GM23338 (cell line): ENCODE measurements at regions not wholly inside any gene's neighbourhood (a gene's known extent, or its start where the extent isn't known, plus 50 kb on each side); places are given as distances from the start of the nearest gene placed in this dataset.

Experiments used
- ATAC-seq: fragments of 200-7000 bp; cut with Tn5 transposase; 3 replicates; pipeline ENCODE4 v1.9.1; 2020
- DNase-seq: peaks from one replicate; pipeline ENCODE4 v3.0.0-alpha.2; 2015; ENCODE audit warnings: low spot score
- H2AFZ ChIP-seq: fragments of 200-600 bp; sonication (generic); 2 replicates; pipeline ENCODE4 v1.8.0; 2016; ENCODE audit warnings: antibody characterized with exemption, mild to moderate bottlenecking, moderate library complexity
- H3F3A ChIP-seq: fragments of 200-600 bp; sonication (generic); replicated peaks from 2 replicates; pipeline ENCODE4 v1.8.0; 2017; ENCODE audit warnings: antibody characterized with exemption, mixed run types, low read depth
- H3K27ac ChIP-seq: fragments of 200-600 bp; sonication (generic); 2 replicates; pipeline ENCODE4 v1.6.1; 2016; ENCODE audit warnings: low read depth
- H3K27me3 ChIP-seq: fragments of 200-600 bp; sonication (generic); 2 replicates; pipeline ENCODE4 v1.8.0; 2016; ENCODE audit warnings: mild to moderate bottlenecking, mixed run types, moderate library complexity; ENCODE audit not compliant: insufficient read depth
- H3K36me3 ChIP-seq: fragments of 200-600 bp; sonication (generic); 2 replicates; pipeline ENCODE4 v1.8.0; 2016; ENCODE audit warnings: mild to moderate bottlenecking; ENCODE audit not compliant: insufficient read depth
- H3K4me1 ChIP-seq: fragments of 200-600 bp; sonication (generic); 2 replicates; pipeline ENCODE4 v1.8.0; 2016; ENCODE audit warnings: mild to moderate bottlenecking, moderate library complexity; ENCODE audit not compliant: insufficient read depth
- H3K4me2 ChIP-seq: fragments of 200-600 bp; sonication (generic); 2 replicates; pipeline ENCODE4 v1.7.1; 2017; ENCODE audit warnings: mixed run types
- H3K4me3 ChIP-seq: fragments of 200-600 bp; sonication (generic); 2 replicates; pipeline ENCODE4 v1.6.1; 2016; ENCODE audit warnings: mixed run types
- H3K79me2 ChIP-seq: fragments of 200-600 bp; sonication (generic); replicated peaks from 2 replicates; pipeline ENCODE4 v1.8.0; 2017; ENCODE audit warnings: mild to moderate bottlenecking; ENCODE audit not compliant: insufficient read depth
- H3K9me2 ChIP-seq: fragments of 200-600 bp; sonication (generic); 2 replicates; pipeline ENCODE4 v1.8.0; 2017; ENCODE audit not compliant: insufficient read depth
- H4K20me1 ChIP-seq: fragments of 200-600 bp; sonication (generic); replicated peaks from 2 replicates; pipeline ENCODE4 v1.8.0; 2017; ENCODE audit warnings: mild to moderate bottlenecking; ENCODE audit not compliant: insufficient read depth
- H3K27ac Mint-ChIP-seq: 2 replicates; pipeline ENCODE4 v1.8.0; 2020; ENCODE audit warnings: inconsistent platforms, mild to moderate bottlenecking, moderate library complexity, mixed read lengths
- H3K27me3 Mint-ChIP-seq: 3 replicates; pipeline ENCODE4 v1.8.0; 2022; ENCODE audit warnings: low read depth, mild to moderate bottlenecking, moderate library complexity, mixed read lengths, inconsistent platforms; ENCODE audit not compliant: insufficient read depth, poor library complexity
- H3K36me3 Mint-ChIP-seq: 3 replicates; pipeline ENCODE4 v1.8.0; 2021; ENCODE audit warnings: low read depth, mild to moderate bottlenecking, inconsistent platforms, moderate library complexity, mixed read lengths
- H3K4me1 Mint-ChIP-seq: 3 replicates; pipeline ENCODE4 v1.8.0; 2020; ENCODE audit warnings: mild to moderate bottlenecking, inconsistent platforms, mixed read lengths
- H3K4me3 Mint-ChIP-seq: 3 replicates; pipeline ENCODE4 v1.8.0; 2021; ENCODE audit warnings: moderate library complexity, mild to moderate bottlenecking, inconsistent platforms, mixed read lengths
- H3K9me3 Mint-ChIP-seq: 3 replicates; pipeline ENCODE4 v1.8.0; 2020; ENCODE audit warnings: moderate library complexity, mild to moderate bottlenecking, inconsistent platforms, mixed read lengths
- CREB1 ChIP-seq: fragments of 250-450 bp; sonication (Bioruptor Pico); IDR thresholded peaks from 2 replicates; pipeline ENCODE4 v1.5.0; 2020; ENCODE audit warnings: low read depth, mild to moderate bottlenecking, moderate library complexity
- EZH2 ChIP-seq: fragments of 200-600 bp; sonication (generic); IDR thresholded peaks from one replicate; pipeline ENCODE4 v1.8.0; 2017; ENCODE audit warnings: antibody characterized with exemption, mild to moderate bottlenecking, low read depth; ENCODE audit not compliant: unreplicated experiment
- EZH2phosphoT487 ChIP-seq: fragments of 200-600 bp; sonication (generic); IDR thresholded peaks from one replicate; pipeline ENCODE4 v1.8.1; 2018; ENCODE audit warnings: antibody characterized with exemption; ENCODE audit not compliant: unreplicated experiment
- JUNB ChIP-seq: IDR thresholded peaks from one replicate; pipeline ENCODE4 v1.6.1; 2016; ENCODE audit warnings: antibody characterized with exemption; ENCODE audit not compliant: unreplicated experiment
- NANOG ChIP-seq: IDR thresholded peaks from 2 replicates; pipeline ENCODE4 v1.6.1; 2016; ENCODE audit warnings: antibody characterized with exemption, borderline replicate concordance
- POLR2AphosphoS5 ChIP-seq: IDR thresholded peaks from 2 replicates; pipeline ENCODE4 v1.6.1; 2016; ENCODE audit warnings: antibody characterized with exemption, low read depth
- STAT1 ChIP-seq: IDR thresholded peaks from one replicate; pipeline ENCODE4 v1.6.1; 2016; ENCODE audit warnings: antibody characterized with exemption; ENCODE audit not compliant: unreplicated experiment
- ZNF114 ChIP-seq: fragments of 250-450 bp; sonication (Bioruptor Pico); IDR thresholded peaks from 2 replicates; pipeline ENCODE4 v1.5.0; 2020; ENCODE audit warnings: mild to moderate bottlenecking, moderate library complexity
- ZNF331 ChIP-seq: fragments of 250-450 bp; sonication (Bioruptor Pico); IDR thresholded peaks from 2 replicates; pipeline ENCODE4 v1.5.0; 2020; ENCODE audit warnings: low read depth, mild to moderate bottlenecking, moderate library complexity
- TF ChIP-seq, protein P1 (sequence below): fragments of 250-450 bp; sonication (Bioruptor Pico); IDR thresholded peaks from 2 replicates; pipeline ENCODE4 v1.5.0; 2020; ENCODE audit warnings: mild to moderate bottlenecking, moderate library complexity
- TF ChIP-seq, protein P2 (sequence below), 2 experiments: fragments of 200-600 bp in 1 of 2; sonication (generic) in 1 of 2; conservative IDR thresholded peaks; 2 replicates each; pipeline versions ENCODE4 v1.5.1 to v1.6.1; 2016 to 2017; ENCODE audit warnings: antibody characterized with exemption in 2 of 2, low read depth in 2 of 2, mild to moderate bottlenecking in 2 of 2, moderate library complexity in 1 of 2
- TF ChIP-seq, protein P3 (sequence below): IDR thresholded peaks from 2 replicates; pipeline ENCODE4 v1.6.1; 2016; ENCODE audit warnings: antibody characterized with exemption
- TF ChIP-seq, protein P4 (sequence below): IDR thresholded peaks from one replicate; pipeline ENCODE4 v1.6.1; 2018; ENCODE audit warnings: antibody characterized with exemption; ENCODE audit not compliant: unreplicated experiment

DNA sequence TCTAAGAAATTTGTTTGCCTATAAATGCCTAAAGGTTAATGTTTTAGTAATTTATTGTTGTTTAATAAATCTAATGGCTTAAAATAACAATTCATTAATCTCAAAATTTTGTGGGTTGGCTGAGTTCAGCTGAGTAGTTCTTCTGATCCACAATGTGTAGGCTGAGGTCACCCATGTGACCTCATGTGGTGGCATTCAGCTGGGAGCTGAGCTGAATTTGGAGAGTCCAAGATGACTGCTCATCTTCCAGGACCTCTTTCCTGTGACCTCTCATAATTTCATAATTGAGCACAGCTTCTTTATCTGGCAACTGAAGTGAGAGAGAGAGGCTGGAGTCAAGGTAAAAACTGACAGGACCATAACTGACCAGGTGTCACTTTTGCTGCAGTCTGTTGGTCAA is 132.4 kb downstream of the TXNL1 start:
- Mint-ChIP-seq H3K4me3 (no peak overlapping the region), H3K27ac (no peak overlapping the region), H3K36me3 (no peaks in the 10 kb centered on the region), H3K9me3 (no peaks in the 10 kb centered on the region), H3K27me3 (no peaks in the 10 kb centered on the region), H3K4me1 (peaks cover 19% of the 10 kb centered on the region; the same call in 2 of the 3 replicates)
- Histone ChIP-seq H4K20me1 (no peaks in the 10 kb centered on the region), H3K4me3 (no peak overlapping the region), H3K79me2 (no peaks in the 10 kb centered on the region), H3K4me2 (no peak overlapping the region), H3K36me3 (no peaks in the 10 kb centered on the region), H3K4me1 (peaks cover 14% of the 10 kb centered on the region; the same call in 1 of the 2 replicates), H3K27me3 (no peaks in the 10 kb centered on the region), H3K9me2 (no peaks in the 10 kb centered on the region; the same call in 1 of the 2 replicates), H3K27ac (no peak overlapping the region), H3F3A (no peaks in the 10 kb centered on the region), H2AFZ (peak overlapping the region; percentile 38; the same call in 1 of the 2 replicates)
- DNase-seq (no peak), ATAC-seq (no peak)
- TF ChIP-seq, protein P1, sequence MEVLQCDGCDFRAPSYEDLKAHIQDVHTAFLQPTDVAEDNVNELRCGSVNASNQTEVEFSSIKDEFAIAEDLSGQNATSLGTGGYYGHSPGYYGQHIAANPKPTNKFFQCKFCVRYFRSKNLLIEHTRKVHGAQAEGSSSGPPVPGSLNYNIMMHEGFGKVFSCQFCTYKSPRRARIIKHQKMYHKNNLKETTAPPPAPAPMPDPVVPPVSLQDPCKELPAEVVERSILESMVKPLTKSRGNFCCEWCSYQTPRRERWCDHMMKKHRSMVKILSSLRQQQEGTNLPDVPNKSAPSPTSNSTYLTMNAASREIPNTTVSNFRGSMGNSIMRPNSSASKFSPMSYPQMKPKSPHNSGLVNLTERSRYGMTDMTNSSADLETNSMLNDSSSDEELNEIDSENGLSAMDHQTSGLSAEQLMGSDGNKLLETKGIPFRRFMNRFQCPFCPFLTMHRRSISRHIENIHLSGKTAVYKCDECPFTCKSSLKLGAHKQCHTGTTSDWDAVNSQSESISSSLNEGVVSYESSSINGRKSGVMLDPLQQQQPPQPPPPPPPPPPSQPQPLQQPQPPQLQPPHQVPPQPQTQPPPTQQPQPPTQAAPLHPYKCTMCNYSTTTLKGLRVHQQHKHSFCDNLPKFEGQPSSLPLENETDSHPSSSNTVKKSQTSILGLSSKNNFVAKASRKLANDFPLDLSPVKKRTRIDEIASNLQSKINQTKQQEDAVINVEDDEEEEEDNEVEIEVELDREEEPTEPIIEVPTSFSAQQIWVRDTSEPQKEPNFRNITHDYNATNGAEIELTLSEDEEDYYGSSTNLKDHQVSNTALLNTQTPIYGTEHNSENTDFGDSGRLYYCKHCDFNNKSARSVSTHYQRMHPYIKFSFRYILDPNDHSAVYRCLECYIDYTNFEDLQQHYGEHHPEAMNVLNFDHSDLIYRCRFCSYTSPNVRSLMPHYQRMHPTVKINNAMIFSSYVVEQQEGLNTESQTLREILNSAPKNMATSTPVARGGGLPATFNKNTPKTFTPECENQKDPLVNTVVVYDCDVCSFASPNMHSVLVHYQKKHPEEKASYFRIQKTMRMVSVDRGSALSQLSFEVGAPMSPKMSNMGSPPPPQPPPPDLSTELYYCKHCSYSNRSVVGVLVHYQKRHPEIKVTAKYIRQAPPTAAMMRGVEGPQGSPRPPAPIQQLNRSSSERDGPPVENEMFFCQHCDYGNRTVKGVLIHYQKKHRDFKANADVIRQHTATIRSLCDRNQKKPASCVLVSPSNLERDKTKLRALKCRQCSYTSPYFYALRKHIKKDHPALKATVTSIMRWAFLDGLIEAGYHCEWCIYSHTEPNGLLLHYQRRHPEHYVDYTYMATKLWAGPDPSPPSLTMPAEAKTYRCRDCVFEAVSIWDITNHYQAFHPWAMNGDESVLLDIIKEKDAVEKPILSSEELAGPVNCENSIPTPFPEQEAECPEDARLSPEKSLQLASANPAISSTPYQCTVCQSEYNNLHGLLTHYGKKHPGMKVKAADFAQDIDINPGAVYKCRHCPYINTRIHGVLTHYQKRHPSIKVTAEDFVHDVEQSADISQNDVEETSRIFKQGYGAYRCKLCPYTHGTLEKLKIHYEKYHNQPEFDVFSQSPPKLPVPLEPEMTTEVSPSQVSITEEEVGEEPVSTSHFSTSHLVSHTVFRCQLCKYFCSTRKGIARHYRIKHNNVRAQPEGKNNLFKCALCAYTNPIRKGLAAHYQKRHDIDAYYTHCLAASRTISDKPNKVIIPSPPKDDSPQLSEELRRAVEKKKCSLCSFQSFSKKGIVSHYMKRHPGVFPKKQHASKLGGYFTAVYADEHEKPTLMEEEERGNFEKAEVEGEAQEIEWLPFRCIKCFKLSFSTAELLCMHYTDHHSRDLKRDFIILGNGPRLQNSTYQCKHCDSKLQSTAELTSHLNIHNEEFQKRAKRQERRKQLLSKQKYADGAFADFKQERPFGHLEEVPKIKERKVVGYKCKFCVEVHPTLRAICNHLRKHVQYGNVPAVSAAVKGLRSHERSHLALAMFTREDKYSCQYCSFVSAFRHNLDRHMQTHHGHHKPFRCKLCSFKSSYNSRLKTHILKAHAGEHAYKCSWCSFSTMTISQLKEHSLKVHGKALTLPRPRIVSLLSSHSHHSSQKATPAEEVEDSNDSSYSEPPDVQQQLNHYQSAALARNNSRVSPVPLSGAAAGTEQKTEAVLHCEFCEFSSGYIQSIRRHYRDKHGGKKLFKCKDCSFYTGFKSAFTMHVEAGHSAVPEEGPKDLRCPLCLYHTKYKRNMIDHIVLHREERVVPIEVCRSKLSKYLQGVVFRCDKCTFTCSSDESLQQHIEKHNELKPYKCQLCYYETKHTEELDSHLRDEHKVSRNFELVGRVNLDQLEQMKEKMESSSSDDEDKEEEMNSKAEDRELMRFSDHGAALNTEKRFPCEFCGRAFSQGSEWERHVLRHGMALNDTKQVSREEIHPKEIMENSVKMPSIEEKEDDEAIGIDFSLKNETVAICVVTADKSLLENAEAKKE (CRISPR knock-in tag), result no peak
- TF ChIP-seq ZNF114 (CRISPR knock-in tag), result no peak
- no peak for TF ChIP-seq NANOG
- TF ChIP-seq, protein P2, sequence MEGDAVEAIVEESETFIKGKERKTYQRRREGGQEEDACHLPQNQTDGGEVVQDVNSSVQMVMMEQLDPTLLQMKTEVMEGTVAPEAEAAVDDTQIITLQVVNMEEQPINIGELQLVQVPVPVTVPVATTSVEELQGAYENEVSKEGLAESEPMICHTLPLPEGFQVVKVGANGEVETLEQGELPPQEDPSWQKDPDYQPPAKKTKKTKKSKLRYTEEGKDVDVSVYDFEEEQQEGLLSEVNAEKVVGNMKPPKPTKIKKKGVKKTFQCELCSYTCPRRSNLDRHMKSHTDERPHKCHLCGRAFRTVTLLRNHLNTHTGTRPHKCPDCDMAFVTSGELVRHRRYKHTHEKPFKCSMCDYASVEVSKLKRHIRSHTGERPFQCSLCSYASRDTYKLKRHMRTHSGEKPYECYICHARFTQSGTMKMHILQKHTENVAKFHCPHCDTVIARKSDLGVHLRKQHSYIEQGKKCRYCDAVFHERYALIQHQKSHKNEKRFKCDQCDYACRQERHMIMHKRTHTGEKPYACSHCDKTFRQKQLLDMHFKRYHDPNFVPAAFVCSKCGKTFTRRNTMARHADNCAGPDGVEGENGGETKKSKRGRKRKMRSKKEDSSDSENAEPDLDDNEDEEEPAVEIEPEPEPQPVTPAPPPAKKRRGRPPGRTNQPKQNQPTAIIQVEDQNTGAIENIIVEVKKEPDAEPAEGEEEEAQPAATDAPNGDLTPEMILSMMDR (conservative IDR thresholded peaks at IDR 0.05; ENCODE audit: low read depth in 2 of 2), result no peak
- TF ChIP-seq ZNF331 (CRISPR knock-in tag), result no peak
- TF ChIP-seq, protein P3, sequence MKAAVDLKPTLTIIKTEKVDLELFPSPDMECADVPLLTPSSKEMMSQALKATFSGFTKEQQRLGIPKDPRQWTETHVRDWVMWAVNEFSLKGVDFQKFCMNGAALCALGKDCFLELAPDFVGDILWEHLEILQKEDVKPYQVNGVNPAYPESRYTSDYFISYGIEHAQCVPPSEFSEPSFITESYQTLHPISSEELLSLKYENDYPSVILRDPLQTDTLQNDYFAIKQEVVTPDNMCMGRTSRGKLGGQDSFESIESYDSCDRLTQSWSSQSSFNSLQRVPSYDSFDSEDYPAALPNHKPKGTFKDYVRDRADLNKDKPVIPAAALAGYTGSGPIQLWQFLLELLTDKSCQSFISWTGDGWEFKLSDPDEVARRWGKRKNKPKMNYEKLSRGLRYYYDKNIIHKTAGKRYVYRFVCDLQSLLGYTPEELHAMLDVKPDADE, result no peak
- no peak for TF ChIP-seq JUNB
- no peak for TF ChIP-seq CREB1
- no peak for TF ChIP-seq EZH2phosphoT487
- TF ChIP-seq POLR2AphosphoS5, result no peak
- no peak for TF ChIP-seq EZH2
- TF ChIP-seq STAT1, result no peak
- TF ChIP-seq, protein P4, sequence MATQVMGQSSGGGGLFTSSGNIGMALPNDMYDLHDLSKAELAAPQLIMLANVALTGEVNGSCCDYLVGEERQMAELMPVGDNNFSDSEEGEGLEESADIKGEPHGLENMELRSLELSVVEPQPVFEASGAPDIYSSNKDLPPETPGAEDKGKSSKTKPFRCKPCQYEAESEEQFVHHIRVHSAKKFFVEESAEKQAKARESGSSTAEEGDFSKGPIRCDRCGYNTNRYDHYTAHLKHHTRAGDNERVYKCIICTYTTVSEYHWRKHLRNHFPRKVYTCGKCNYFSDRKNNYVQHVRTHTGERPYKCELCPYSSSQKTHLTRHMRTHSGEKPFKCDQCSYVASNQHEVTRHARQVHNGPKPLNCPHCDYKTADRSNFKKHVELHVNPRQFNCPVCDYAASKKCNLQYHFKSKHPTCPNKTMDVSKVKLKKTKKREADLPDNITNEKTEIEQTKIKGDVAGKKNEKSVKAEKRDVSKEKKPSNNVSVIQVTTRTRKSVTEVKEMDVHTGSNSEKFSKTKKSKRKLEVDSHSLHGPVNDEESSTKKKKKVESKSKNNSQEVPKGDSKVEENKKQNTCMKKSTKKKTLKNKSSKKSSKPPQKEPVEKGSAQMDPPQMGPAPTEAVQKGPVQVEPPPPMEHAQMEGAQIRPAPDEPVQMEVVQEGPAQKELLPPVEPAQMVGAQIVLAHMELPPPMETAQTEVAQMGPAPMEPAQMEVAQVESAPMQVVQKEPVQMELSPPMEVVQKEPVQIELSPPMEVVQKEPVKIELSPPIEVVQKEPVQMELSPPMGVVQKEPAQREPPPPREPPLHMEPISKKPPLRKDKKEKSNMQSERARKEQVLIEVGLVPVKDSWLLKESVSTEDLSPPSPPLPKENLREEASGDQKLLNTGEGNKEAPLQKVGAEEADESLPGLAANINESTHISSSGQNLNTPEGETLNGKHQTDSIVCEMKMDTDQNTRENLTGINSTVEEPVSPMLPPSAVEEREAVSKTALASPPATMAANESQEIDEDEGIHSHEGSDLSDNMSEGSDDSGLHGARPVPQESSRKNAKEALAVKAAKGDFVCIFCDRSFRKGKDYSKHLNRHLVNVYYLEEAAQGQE, result no peak
